GM12891 (cell line): ENCODE measurements at regions not wholly inside any gene's neighbourhood (a gene's known extent, or its start where the extent isn't known, plus 50 kb on each side); places are given as distances from the start of the nearest gene placed in this dataset.

Experiments used
- PAX5 ChIP-seq: IDR thresholded peaks from 2 replicates; pipeline ENCODE4 v1.6.1; 2011; ENCODE audit warnings: low read length, moderate library complexity, mild to moderate bottlenecking; ENCODE audit not compliant: insufficient read depth, severe bottlenecking
- POLR2A ChIP-seq: IDR thresholded peaks from 2 replicates; pipeline ENCODE4 v1.6.1; 2011; ENCODE audit warnings: low read depth, low read length, control low read depth
- POLR2AphosphoS5 ChIP-seq: IDR thresholded peaks from 2 replicates; pipeline ENCODE4 v1.6.1; 2011; ENCODE audit warnings: low read depth, low read length, control low read depth
- TAF1 ChIP-seq: IDR thresholded peaks from 2 replicates; pipeline ENCODE4 v1.6.1; 2011; ENCODE audit warnings: low read depth, low read length, control low read depth

DNA sequence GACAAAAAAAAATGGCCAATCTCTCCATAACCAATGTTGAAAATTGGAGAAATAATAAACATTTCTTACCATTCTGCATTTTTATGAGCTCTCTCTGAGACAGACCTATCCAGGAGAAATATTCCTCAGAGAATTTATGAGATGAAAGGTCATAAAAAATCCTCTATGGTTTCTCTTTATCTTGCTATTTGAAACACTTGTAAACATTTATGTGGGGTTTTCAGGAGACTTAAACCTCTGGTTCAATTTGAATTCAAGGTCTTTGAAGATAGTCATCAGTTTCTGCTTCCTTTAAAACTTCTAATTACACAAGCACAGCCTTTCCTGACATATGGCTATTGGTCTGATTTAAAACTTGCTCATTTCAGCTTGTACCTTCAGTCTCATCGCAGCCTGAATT lies 78.5 kb upstream of the APBB1IP start:
- no peak for TF ChIP-seq TAF1
- TF ChIP-seq POLR2AphosphoS5 = no peak
- no peak for TF ChIP-seq POLR2A
- no peak for TF ChIP-seq PAX5
